ENCODE measurements at regions not wholly inside any gene's neighbourhood (a gene's known extent, or its start where the extent isn't known, plus 50 kb on each side); places are given as distances from the start of the nearest gene placed in this dataset.

GRCh38 chr19:27767234-27767633, 1445.7 kb downstream of the UQCRFS1 start:
- Histone ChIP-seq H3K56ac (ENCODE audit: insufficient read length, low read depth, low read length) (no peak overlapping the region), H3K18ac (ENCODE audit: insufficient read length, low read depth, low read length) (no peak overlapping the region), H2AFZ (ENCODE audit: low read length) (no peak overlapping the region), H4K91ac (ENCODE audit: insufficient read length, low read depth, low read length) (no peak overlapping the region), H2BK15ac (ENCODE audit: low read depth, low read length) (no peak overlapping the region), H2BK12ac (ENCODE audit: insufficient read length, low read depth, low read length) (no peak overlapping the region), H3K27ac (ENCODE audit: insufficient read length, low read depth, low read length) (no peak overlapping the region), H3K79me2 (ENCODE audit: insufficient read depth, low read length) (no peaks in the 10 kb centered on the region), H3T11ph (ENCODE audit: low read length) (no peak overlapping the region), H3K14ac (ENCODE audit: insufficient read depth, low read length) (no peak overlapping the region), H2AK5ac (ENCODE audit: insufficient read length, low read length) (no peak overlapping the region), H4K8ac (replicated peaks; ENCODE audit: insufficient read length, low read depth, low read length) (no peak overlapping the region), H3K23ac (ENCODE audit: insufficient read length, low read depth, low read length) (no peak overlapping the region), H4K20me1 (ENCODE audit: control insufficient read depth, insufficient read depth, insufficient read length) (no peaks in the 10 kb centered on the region), H3K79me1 (ENCODE audit: insufficient read depth, low read depth, low read length, poor library complexity, severe bottlenecking) (no peaks in the 10 kb centered on the region), H2BK120ac (ENCODE audit: low read depth, low read length, poor library complexity, severe bottlenecking) (no peak overlapping the region), H3K9me3 (ENCODE audit: control insufficient read depth, low read depth, low read length) (peaks cover 7% of the 10 kb centered on the region), H2BK20ac (ENCODE audit: low read depth, low read length, poor library complexity, severe bottlenecking) (no peak overlapping the region), H3K4ac (ENCODE audit: low read depth, low read length) (no peak overlapping the region), H3K27me3 (ENCODE audit: insufficient read depth, low read length) (peaks cover 27% of the 10 kb centered on the region; the same call in 1 of the 2 replicates), H3K23me2 (ENCODE audit: insufficient read length, low read depth, low read length, poor library complexity, severe bottlenecking) (no peaks in the 10 kb centered on the region), H3K9ac (ENCODE audit: extremely low read depth, insufficient read length, low read length) (no peak overlapping the region), H3K4me1 (ENCODE audit: insufficient read depth, low read length) (no peaks in the 10 kb centered on the region), H4K5ac (ENCODE audit: insufficient read length, low read depth, low read length) (no peak overlapping the region), H3K4me2 (ENCODE audit: insufficient read depth, insufficient read length, low read length) (no peak overlapping the region), H2BK5ac (ENCODE audit: insufficient read length, low read length) (no peak overlapping the region)
- peaks cover 92 to 97% of the 10 kb centered on the region in 2 experiments for H3K9me3 Mint-ChIP-seq
- no peak overlapping the region for H3K4me3 Mint-ChIP-seq
- no peaks in the 10 kb centered on the region for H3K4me1 Mint-ChIP-seq
- H3K27ac Mint-ChIP-seq: no peak overlapping the region
- H3K36me3 Mint-ChIP-seq (ENCODE audit: insufficient read depth in 1 of 3, low read depth in 3 of 3): peaks cover 14 to 71% (median 37%) of the 10 kb centered on the region in 3 experiments
- WGBS (ENCODE audit: extremely low coverage, insufficient read length, low lambda C conversion rate): no CpG with 5 or more reads among the region's 8 CpGs
- no peak for TF ChIP-seq CTCF (conservative IDR thresholded peaks at IDR 0.05)
- peaks cover 97% of the 10 kb centered on the region for H3K27me3 Mint-ChIP-seq (ENCODE audit: low read depth)
- DNase-seq: no peak
